ENCODE measurements at regions not wholly inside any gene's neighbourhood (a gene's known extent, or its start where the extent isn't known, plus 50 kb on each side); places are given as distances from the start of the nearest gene placed in this dataset.

DNA sequence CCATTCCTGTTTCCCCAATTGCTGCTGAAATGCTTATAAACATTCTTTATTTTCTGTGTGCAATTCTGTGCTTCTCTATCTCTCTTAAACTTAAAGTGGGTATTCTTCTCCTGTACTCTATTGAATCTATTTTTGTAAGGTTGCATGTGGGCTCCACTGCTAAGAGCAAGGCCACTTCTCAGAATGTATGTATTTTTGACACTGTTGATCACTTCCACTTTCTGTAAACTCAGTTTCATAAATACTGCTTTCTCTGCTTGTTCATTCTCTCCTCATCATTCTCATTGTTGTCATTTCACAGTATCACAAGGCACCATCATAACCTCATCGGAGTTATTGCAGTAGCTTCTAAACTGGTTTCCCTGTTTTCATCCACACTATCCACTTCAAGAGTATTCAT lies 483.0 kb upstream of the CDH18 start:
- TF ChIP-seq ZFX (IDR thresholded peaks at IDR 0.05) = no peak
- TF ChIP-seq, protein P1, sequence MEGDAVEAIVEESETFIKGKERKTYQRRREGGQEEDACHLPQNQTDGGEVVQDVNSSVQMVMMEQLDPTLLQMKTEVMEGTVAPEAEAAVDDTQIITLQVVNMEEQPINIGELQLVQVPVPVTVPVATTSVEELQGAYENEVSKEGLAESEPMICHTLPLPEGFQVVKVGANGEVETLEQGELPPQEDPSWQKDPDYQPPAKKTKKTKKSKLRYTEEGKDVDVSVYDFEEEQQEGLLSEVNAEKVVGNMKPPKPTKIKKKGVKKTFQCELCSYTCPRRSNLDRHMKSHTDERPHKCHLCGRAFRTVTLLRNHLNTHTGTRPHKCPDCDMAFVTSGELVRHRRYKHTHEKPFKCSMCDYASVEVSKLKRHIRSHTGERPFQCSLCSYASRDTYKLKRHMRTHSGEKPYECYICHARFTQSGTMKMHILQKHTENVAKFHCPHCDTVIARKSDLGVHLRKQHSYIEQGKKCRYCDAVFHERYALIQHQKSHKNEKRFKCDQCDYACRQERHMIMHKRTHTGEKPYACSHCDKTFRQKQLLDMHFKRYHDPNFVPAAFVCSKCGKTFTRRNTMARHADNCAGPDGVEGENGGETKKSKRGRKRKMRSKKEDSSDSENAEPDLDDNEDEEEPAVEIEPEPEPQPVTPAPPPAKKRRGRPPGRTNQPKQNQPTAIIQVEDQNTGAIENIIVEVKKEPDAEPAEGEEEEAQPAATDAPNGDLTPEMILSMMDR (conservative IDR thresholded peaks at IDR 0.05) = no peak
- no peak overlapping the region for H3K27ac ChIP-seq

DNA sequence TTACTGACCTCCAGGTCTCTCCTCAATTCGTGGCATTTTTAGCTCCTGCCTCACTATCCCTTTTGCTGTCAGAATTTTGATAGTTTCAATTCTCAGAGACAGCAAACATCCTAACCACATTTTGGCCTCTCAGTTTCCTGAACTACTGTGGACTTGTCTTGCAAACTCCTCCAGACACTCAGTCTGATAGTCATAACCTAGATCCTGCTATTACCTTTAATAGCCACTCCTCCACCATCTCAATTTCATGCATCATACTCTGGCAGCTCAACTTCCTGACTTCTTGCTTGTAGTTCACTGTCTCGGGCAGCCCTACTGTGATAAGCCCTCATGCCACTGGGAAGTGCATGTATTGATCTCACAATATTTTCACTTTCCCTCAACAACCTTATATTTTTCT lies 481.8 kb upstream of the CDH18 start:
- no peak for TF ChIP-seq ZFX (IDR thresholded peaks at IDR 0.05)
- TF ChIP-seq, protein P1 (conservative IDR thresholded peaks at IDR 0.05) = 0 out of 2 replicates have a peak, but pooled peaks have one; percentile 3

DNA sequence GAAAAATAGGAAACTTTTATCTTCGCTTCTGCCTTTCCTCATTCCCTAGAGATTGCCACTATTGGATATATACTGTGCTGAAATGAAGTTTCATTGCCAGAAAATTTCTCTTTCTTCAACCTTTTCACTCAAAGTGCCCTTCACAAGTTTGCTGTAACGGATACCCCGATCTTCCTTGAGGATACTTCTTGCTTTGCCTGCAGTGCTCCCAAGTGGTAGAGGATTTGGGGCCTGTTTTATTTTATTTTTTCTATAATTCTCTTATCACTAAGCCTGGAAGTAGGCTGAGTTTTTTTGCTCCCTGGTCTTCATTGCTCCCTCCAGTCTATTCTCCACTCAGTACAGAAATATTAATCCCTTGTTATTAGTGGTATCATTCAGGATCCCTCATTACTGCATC lies 481.4 kb upstream of the CDH18 start:
- no peak overlapping the region for H3K27ac ChIP-seq
- no peak for TF ChIP-seq ZFX (IDR thresholded peaks at IDR 0.05)
- TF ChIP-seq, protein P1 (conservative IDR thresholded peaks at IDR 0.05) = peak; percentile 11; the same call in 1 of the 2 replicates

More for the DNA sequence above, 481.8 kb upstream of the CDH18 start:
- no peak overlapping the region for H3K27ac ChIP-seq

DNA sequence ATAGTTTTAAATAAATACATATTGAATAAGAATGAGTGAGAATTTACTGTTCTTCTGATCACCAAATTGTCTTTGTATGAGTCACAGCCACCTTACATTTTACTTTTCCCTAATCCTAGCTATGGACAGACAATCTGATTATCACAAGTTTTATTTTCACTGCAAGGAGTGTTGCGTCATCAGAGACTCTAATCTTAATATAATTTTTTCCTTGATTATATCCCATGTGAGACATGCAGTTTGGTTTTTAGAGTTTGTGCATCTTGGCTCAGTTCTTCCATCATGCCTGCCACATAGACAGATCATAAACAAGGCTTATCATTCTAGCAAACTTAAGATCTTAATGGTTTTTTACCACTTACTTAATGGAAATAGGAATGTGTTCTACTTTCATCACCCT lies 478.5 kb upstream of the CDH18 start:
- no peak for TF ChIP-seq ZFX (IDR thresholded peaks at IDR 0.05)
- TF ChIP-seq, protein P1 (conservative IDR thresholded peaks at IDR 0.05) = no peak
- H3K27ac ChIP-seq = no peak overlapping the region

DNA sequence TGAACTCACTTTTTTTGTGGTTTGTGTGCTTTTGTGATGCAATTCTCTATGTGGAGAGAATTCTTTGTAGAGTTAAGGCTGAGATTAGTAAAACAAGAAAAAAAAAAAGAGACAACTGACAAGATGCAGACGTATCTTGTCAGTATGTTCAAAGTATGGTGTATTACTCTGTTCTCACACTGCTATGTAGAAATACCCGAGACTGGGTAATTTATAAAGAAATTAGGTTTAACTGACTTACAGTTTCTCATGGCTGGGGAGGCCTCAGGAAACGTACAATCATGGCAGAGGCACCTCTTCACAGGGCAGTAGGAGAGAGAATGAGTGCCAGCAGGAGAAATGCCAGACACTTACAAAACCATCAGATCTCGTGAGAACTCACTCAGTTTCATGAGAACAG lies 475.2 kb upstream of the CDH18 start:
- H3K27ac ChIP-seq = no peak overlapping the region
- TF ChIP-seq, protein P1 (conservative IDR thresholded peaks at IDR 0.05) = no peak
- TF ChIP-seq ZFX (IDR thresholded peaks at IDR 0.05) = no peak

DNA sequence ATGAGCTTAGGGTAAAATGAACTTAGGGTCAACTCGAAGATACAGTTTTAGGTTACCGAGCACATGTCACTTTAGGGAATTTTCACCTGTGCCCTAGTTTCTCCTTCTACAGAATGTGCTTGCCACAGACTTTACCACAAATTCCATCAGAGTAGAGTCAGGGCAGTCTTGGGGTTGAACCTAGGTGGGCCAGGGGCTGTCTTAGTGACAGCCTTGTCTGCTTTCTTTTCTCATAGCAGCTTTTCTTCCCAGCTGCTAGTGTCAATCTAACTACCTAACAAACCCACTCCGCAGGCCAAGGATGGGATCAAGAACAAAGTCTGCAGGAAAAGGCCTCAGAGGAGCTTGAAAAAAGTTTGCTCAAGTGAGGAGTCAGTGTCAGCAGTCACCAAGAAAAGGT lies 458.1 kb upstream of the CDH18 start:
- H3K27ac ChIP-seq = no peak overlapping the region
- TF ChIP-seq, protein P1 (conservative IDR thresholded peaks at IDR 0.05) = no peak
- TF ChIP-seq ZFX (IDR thresholded peaks at IDR 0.05) = no peak

DNA sequence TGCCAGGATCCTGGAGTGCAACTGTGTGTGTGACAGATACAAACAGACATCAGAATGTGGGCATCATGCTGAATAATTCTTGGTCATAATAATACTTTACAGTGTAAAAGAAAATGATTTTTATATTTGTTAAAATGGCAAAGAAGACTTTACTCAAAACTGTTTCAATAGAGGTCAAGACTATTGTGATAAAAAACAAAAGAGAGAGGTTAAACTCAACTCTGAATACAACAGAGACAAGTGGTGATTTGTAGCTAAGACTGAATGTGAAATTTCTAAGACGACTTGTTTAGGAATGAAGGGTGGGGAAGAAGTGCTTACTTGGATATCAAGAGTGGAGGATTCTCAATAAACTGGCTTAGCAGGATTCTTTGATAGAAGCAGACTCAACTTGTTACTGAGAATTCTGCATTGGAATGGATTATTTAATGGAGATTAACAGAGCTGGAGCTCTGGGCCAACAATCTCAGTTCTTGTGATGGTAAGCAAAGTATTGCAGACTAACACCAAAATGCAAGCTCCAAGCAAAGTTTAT lies 457.4 kb upstream of the CDH18 start:
- H3K27ac ChIP-seq = no peak overlapping the region
- TF ChIP-seq ZFX (IDR thresholded peaks at IDR 0.05) = no peak

DNA sequence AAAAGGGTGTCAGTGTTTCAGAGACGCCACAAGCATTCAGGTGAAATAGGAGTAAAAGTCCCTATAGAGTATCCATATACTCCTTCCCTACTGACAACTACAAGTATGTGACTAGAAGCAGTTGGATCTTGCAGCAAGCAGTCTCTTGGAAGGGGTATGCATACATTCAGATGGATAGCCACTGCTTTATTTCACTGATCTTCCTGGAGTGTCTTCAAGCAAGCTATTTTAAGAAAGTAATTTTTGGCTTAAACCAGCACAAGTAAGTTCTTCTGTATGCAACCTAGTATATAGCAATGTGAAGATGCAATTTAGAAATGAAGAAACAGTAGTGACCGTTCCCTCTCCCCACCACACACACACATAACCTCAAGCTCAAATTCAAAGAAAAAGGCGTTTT lies 446.8 kb upstream of the CDH18 start:
- TF ChIP-seq, protein P1 (conservative IDR thresholded peaks at IDR 0.05) = no peak
- no peak for TF ChIP-seq ZFX (IDR thresholded peaks at IDR 0.05)
- no peak overlapping the region for H3K27ac ChIP-seq
